ENCODE measurements at regions not wholly inside any gene's neighbourhood (a gene's known extent, or its start where the extent isn't known, plus 50 kb on each side); places are given as distances from the start of the nearest gene placed in this dataset.

GRCh38 chr9:106785200-106785599 lies 77.8 kb upstream of the ZNF462 start:
- TF ChIP-seq CTCF (IDR thresholded peaks at IDR 0.05) (no peak), EZH2 (IDR thresholded peaks at IDR 0.05) (no peak)

Measured in neural progenitor cell (in vitro differentiated cells).